Liver (tissue), 8 donors: ENCODE measurements at regions not wholly inside any gene's neighbourhood (a gene's known extent, or its start where the extent isn't known, plus 50 kb on each side); places are given as distances from the start of the nearest gene placed in this dataset.

Experiments used
- DNase-seq: peaks from one replicate; pipeline ENCODE4 v3.0.0-alpha.2; 2017; ENCODE audit warnings: low spot score
- H3K27ac ChIP-seq, 2 donors: one replicate each; pipeline ENCODE4 v1.7.0; 2013; ENCODE audit warnings: inconsistent platforms in 2 of 2, low read length in 2 of 2, control low read depth in 1 of 2, low read depth in 1 of 2, mild to moderate bottlenecking in 1 of 2
- H3K27me3 ChIP-seq, 4 donors: one replicate each; pipeline versions ENCODE4 v1.6.1 to v1.7.0; 2013; ENCODE audit warnings: low read length in 3 of 4, inconsistent platforms in 1 of 4, mild to moderate bottlenecking in 1 of 4, moderate library complexity in 1 of 4; ENCODE audit not compliant: control insufficient read depth in 4 of 4, insufficient read depth in 4 of 4
- H3K36me3 ChIP-seq, 4 donors: one replicate each; pipeline versions ENCODE4 v1.6.1 to v1.7.0; 2013; ENCODE audit warnings: low read length in 3 of 4, mild to moderate bottlenecking in 3 of 4, low read depth in 1 of 4, moderate library complexity in 1 of 4; ENCODE audit not compliant: control insufficient read depth in 4 of 4, insufficient read depth in 3 of 4
- H3K4me1 ChIP-seq, 4 donors: one replicate each; pipeline versions ENCODE4 v1.6.1 to v1.7.0; 2013; ENCODE audit warnings: low read length in 3 of 4, mild to moderate bottlenecking in 3 of 4, moderate library complexity in 1 of 4; ENCODE audit not compliant: control insufficient read depth in 4 of 4, insufficient read depth in 4 of 4
- H3K4me3 ChIP-seq, 3 donors: one replicate each; pipeline versions ENCODE4 v1.6.1 to v1.7.0; 2013; ENCODE audit warnings: low read length in 3 of 3, control low read depth in 1 of 3, low read depth in 1 of 3, mild to moderate bottlenecking in 1 of 3
- H3K9ac ChIP-seq, 2 donors: one replicate each; pipeline ENCODE4 v1.7.0; 2013; ENCODE audit warnings: low read length in 2 of 2, mild to moderate bottlenecking in 2 of 2, moderate library complexity in 2 of 2, control low read depth in 1 of 2, low read depth in 1 of 2
- H3K9me3 ChIP-seq, 4 donors: one replicate each; pipeline versions ENCODE4 v1.6.1 to v1.7.0; 2013; ENCODE audit warnings: low read length in 3 of 4; ENCODE audit not compliant: control insufficient read depth in 4 of 4
- ATF3 ChIP-seq: IDR thresholded peaks from 2 replicates; pipeline ENCODE4 v1.6.1; 2016; ENCODE audit warnings: antibody characterized with exemption
- CTCF ChIP-seq: fragments of 150-350 bp; IDR thresholded peaks from 2 replicates; pipeline ENCODE4 v1.5.1; 2017; ENCODE audit warnings: improper control_type of control experiment, low read depth, low read length; ENCODE audit not compliant: missing input control
- EGR1 ChIP-seq, 2 donors: IDR thresholded peaks; 2 replicates each; pipeline ENCODE4 v1.6.1; 2016 to 2018; ENCODE audit warnings: antibody characterized with exemption in 2 of 2, low read depth in 2 of 2
- FOXA1 ChIP-seq: IDR thresholded peaks from 2 replicates; pipeline ENCODE4 v1.6.1; 2016; ENCODE audit warnings: antibody characterized with exemption
- FOXA2 ChIP-seq: IDR thresholded peaks from 2 replicates; pipeline ENCODE4 v1.6.1; 2016; ENCODE audit warnings: antibody characterized with exemption
- GABPA ChIP-seq, 2 donors: IDR thresholded peaks in 1 of 2; conservative IDR thresholded peaks in 1 of 2; 2 replicates each; pipeline ENCODE4 v1.6.1; 2016; ENCODE audit warnings: antibody characterized with exemption in 2 of 2, mild to moderate bottlenecking in 1 of 2, moderate library complexity in 1 of 2
- HNF4A ChIP-seq, 2 donors: conservative IDR thresholded peaks; 2 replicates each; pipeline ENCODE4 v1.6.1; 2016; ENCODE audit warnings: antibody characterized with exemption in 2 of 2, mild to moderate bottlenecking in 2 of 2
- HNF4G ChIP-seq: IDR thresholded peaks from 2 replicates; pipeline ENCODE4 v1.6.1; 2016; ENCODE audit warnings: antibody characterized with exemption
- JUND ChIP-seq, 2 donors: IDR thresholded peaks; 2 replicates each; pipeline ENCODE4 v1.6.1; 2016; ENCODE audit warnings: antibody characterized with exemption in 2 of 2
- MAX ChIP-seq: IDR thresholded peaks from 2 replicates; pipeline ENCODE4 v1.6.1; 2016; ENCODE audit warnings: antibody characterized with exemption
- NR2F2 ChIP-seq: IDR thresholded peaks from 2 replicates; pipeline ENCODE4 v1.6.1; 2016; ENCODE audit warnings: antibody characterized with exemption
- RAD21 ChIP-seq, 2 donors: IDR thresholded peaks; 2 replicates each; pipeline ENCODE4 v1.6.1; 2016; ENCODE audit warnings: antibody characterized with exemption in 2 of 2, mild to moderate bottlenecking in 2 of 2
- REST ChIP-seq: IDR thresholded peaks from 2 replicates; pipeline ENCODE4 v1.6.1; 2016; ENCODE audit warnings: antibody characterized with exemption, mild to moderate bottlenecking
- RXRA ChIP-seq, 2 donors: IDR thresholded peaks; 2 replicates each; pipeline ENCODE4 v1.6.1; 2017 to 2018; ENCODE audit warnings: antibody characterized with exemption in 2 of 2, mild to moderate bottlenecking in 1 of 2
- SP1 ChIP-seq: IDR thresholded peaks from 2 replicates; pipeline ENCODE4 v1.6.1; 2018; ENCODE audit warnings: antibody characterized with exemption, mild to moderate bottlenecking
- TAF1 ChIP-seq: conservative IDR thresholded peaks from 2 replicates; pipeline ENCODE4 v1.6.1; 2016; ENCODE audit warnings: antibody characterized with exemption, mild to moderate bottlenecking
- YY1 ChIP-seq: IDR thresholded peaks from 2 replicates; pipeline ENCODE4 v1.6.1; 2016; ENCODE audit warnings: antibody characterized with exemption, mild to moderate bottlenecking
- ZBTB33 ChIP-seq: IDR thresholded peaks from 2 replicates; pipeline ENCODE4 v1.6.1; 2016; ENCODE audit warnings: antibody characterized with exemption
- WGBS: extraction: QIAGEN DNeasy Blood & Tissue Kit; methylation state at CpG from one replicate; pipeline ENCODE4 v1.1.7; 2013; 5-methylcytosine and 5-hydroxymethylcytosine counted together
- donor health status: healthy.
- donor health status: healthy.
- donor health status: healthy.
- donor health status: healthy.
- donor health status: healthy.

- no peak for TF ChIP-seq SP1
- no peak for TF ChIP-seq YY1
- TF ChIP-seq RXRA (IDR thresholded peaks at IDR 0.05): no peak
- no peak for TF ChIP-seq TAF1
- no peak for TF ChIP-seq HNF4A (conservative IDR thresholded peaks at IDR 0.05)
- no peak for TF ChIP-seq RAD21 (IDR thresholded peaks at IDR 0.05)
- TF ChIP-seq JUND (IDR thresholded peaks at IDR 0.05): no peak
- no peak for TF ChIP-seq EGR1 (IDR thresholded peaks at IDR 0.05; ENCODE audit: low read depth in 2 of 2)
- TF ChIP-seq MAX: no peak
- TF ChIP-seq ATF3: no peak
- TF ChIP-seq FOXA2: no peak
- TF ChIP-seq HNF4G: no peak
- TF ChIP-seq GABPA (IDR thresholded peaks at IDR 0.05 in 1 of 2, conservative IDR thresholded peaks at IDR 0.05 in 1 of 2): no peak
- TF ChIP-seq NR2F2: no peak
- TF ChIP-seq ZBTB33: no peak
- no peak for TF ChIP-seq REST
- TF ChIP-seq FOXA1: no peak
- no peak for TF ChIP-seq CTCF
- Histone ChIP-seq H3K4me3 (no peak overlapping the region), H3K27me3 (no peaks in the 10 kb centered on the region), H3K4me1 (no peaks in the 10 kb centered on the region), H3K9ac (no peak overlapping the region), H3K27ac (no peak overlapping the region), H3K9me3 (no peaks in the 10 kb centered on the region), H3K36me3 (no peaks in the 10 kb centered on the region)
- DNase-seq: no peak
- WGBS: 69% methylated on average over 2 of the region's 2 CpGs
Observed at GRCh38 chr4:57403591-57403990, 293.4 kb upstream of the IGFBP7 start.

GRCh38 chr4:57401586-57401985 lies 291.4 kb upstream of the IGFBP7 start:
- WGBS: 77% methylated on average over 4 of the region's 4 CpGs
- Histone ChIP-seq H3K4me1 (no peaks in the 10 kb centered on the region), H3K9me3 (no peaks in the 10 kb centered on the region), H3K27ac (no peak overlapping the region), H3K27me3 (no peaks in the 10 kb centered on the region), H3K4me3 (no peak overlapping the region), H3K9ac (no peak overlapping the region), H3K36me3 (no peaks in the 10 kb centered on the region)
- DNase-seq: no peak
- no peak for TF ChIP-seq YY1
- no peak for TF ChIP-seq FOXA1
- no peak for TF ChIP-seq RXRA (IDR thresholded peaks at IDR 0.05)
- no peak for TF ChIP-seq HNF4G
- TF ChIP-seq EGR1 (IDR thresholded peaks at IDR 0.05; ENCODE audit: low read depth in 2 of 2): no peak
- TF ChIP-seq FOXA2: no peak
- TF ChIP-seq ATF3: no peak
- TF ChIP-seq NR2F2: no peak
- TF ChIP-seq RAD21 (IDR thresholded peaks at IDR 0.05): no peak
- TF ChIP-seq SP1: no peak
- TF ChIP-seq ZBTB33: no peak
- TF ChIP-seq REST: no peak
- no peak for TF ChIP-seq HNF4A (conservative IDR thresholded peaks at IDR 0.05)
- TF ChIP-seq JUND (IDR thresholded peaks at IDR 0.05): no peak
- TF ChIP-seq GABPA (IDR thresholded peaks at IDR 0.05 in 1 of 2, conservative IDR thresholded peaks at IDR 0.05 in 1 of 2): no peak
